GM21390 (cell line): ENCODE measurements at regions not wholly inside any gene's neighbourhood (a gene's known extent, or its start where the extent isn't known, plus 50 kb on each side); places are given as distances from the start of the nearest gene placed in this dataset.

Experiments used
- ATAC-seq: cut with Tn5 transposase; IDR thresholded peaks from one replicate; pipeline ENCODE4 v1.9.1; 2021; ENCODE audit not compliant: unreplicated experiment

- ATAC-seq: no peak
These were observed 158.6 kb downstream of the ICE1 start for GRCh38 chr5:5581080-5581479.

GRCh38 chr5:5576744-5577143 is 154.3 kb downstream of the ICE1 start:
- no peak for ATAC-seq

GRCh38 chr5:5575461-5575860 is 153.0 kb downstream of the ICE1 start:
- no peak for ATAC-seq

- no peak for ATAC-seq
These were observed 151.4 kb downstream of the ICE1 start for GRCh38 chr5:5573798-5574380.

- ATAC-seq: no peak
These were observed 150.7 kb downstream of the ICE1 start for GRCh38 chr5:5572976-5573797.

- ATAC-seq: no peak
These were observed 149.8 kb downstream of the ICE1 start for GRCh38 chr5:5572010-5572865.

GRCh38 chr5:5570646-5571045 is 148.2 kb downstream of the ICE1 start:
- ATAC-seq: no peak

- ATAC-seq: no peak
These were observed 142.4 kb downstream of the ICE1 start for GRCh38 chr5:5564898-5565297.

- no peak for ATAC-seq
These were observed 137.5 kb downstream of the ICE1 start for GRCh38 chr5:5560016-5560415.

GRCh38 chr5:5558638-5559527 is 136.4 kb downstream of the ICE1 start:
- ATAC-seq: no peak

GRCh38 chr5:5558102-5558501 is 135.6 kb downstream of the ICE1 start:
- ATAC-seq: no peak

GRCh38 chr5:5551499-5551898 is 129.0 kb downstream of the ICE1 start:
- no peak for ATAC-seq

- no peak for ATAC-seq
These were observed 123.9 kb downstream of the ICE1 start for GRCh38 chr5:5546408-5546807.

- no peak for ATAC-seq
These were observed 121.7 kb downstream of the ICE1 start for GRCh38 chr5:5544094-5544663.

- ATAC-seq: no peak
These were observed 120.2 kb downstream of the ICE1 start for GRCh38 chr5:5542654-5543053.

GRCh38 chr5:5540065-5540464 is 117.6 kb downstream of the ICE1 start:
- ATAC-seq: no peak
